Naive thymus-derived CD4-positive, alpha-beta T cell (primary cell): ENCODE measurements at regions not wholly inside any gene's neighbourhood (a gene's known extent, or its start where the extent isn't known, plus 50 kb on each side); places are given as distances from the start of the nearest gene placed in this dataset.

Experiments used
- ATAC-seq: fragments of 150-1000 bp; cut with Tn5 transposase; 2 replicates; pipeline ENCODE4 v1.10.0; 2021; ENCODE audit warnings: mild to moderate bottlenecking, moderate library complexity
- CTCF ChIA-PET: fragments of 350-600 bp; sonication (Branson Sonifier 250); formaldehyde crosslinking; loops from one replicate; lab custom pipeline; 2021; ENCODE audit warnings: antibody characterized with exemption; lab: Charles Lee
- POLR2A ChIA-PET: fragments of 350-600 bp; sonication (Branson Sonifier 250); formaldehyde crosslinking; loops from one replicate; lab custom pipeline; 2021; ENCODE audit warnings: antibody characterized with exemption, inconsistent platforms; lab: Charles Lee
- DNase-seq, 9 donors: peaks; one replicate each; pipeline versions ENCODE4 v3.0.0 to v3.0.0-alpha.2; 2020 to 2022; ENCODE audit warnings: mixed read lengths in 1 of 9
- H3K27ac ChIP-seq: one replicate; pipeline ENCODE4 v1.7.0; 2013; ENCODE audit warnings: mild to moderate bottlenecking, low read depth, low read length, moderate library complexity
- H3K27me3 ChIP-seq, 2 donors: one replicate each; pipeline ENCODE4 v1.7.0; 2013; ENCODE audit warnings: low read length in 2 of 2, mild to moderate bottlenecking in 2 of 2, moderate library complexity in 2 of 2; ENCODE audit not compliant: control insufficient read depth in 2 of 2, insufficient read depth in 2 of 2
- H3K36me3 ChIP-seq, 3 experiments: 1 replicate in 2 of 3; 2 replicates in 1 of 3; pipeline ENCODE4 v1.7.0; 2013; ENCODE audit warnings: low read length in 3 of 3, mild to moderate bottlenecking in 3 of 3, moderate library complexity in 1 of 3; ENCODE audit not compliant: insufficient read depth in 3 of 3, control insufficient read depth in 2 of 3
- H3K4me1 ChIP-seq, 2 donors: one replicate each; pipeline ENCODE4 v1.7.0; 2013; ENCODE audit warnings: low read length in 2 of 2, mild to moderate bottlenecking in 2 of 2, moderate library complexity in 1 of 2; ENCODE audit not compliant: control insufficient read depth in 2 of 2, insufficient read depth in 2 of 2
- H3K4me3 ChIP-seq: 2 replicates; pipeline ENCODE4 v1.7.0; 2013; ENCODE audit warnings: mild to moderate bottlenecking, low read length
- H3K9me3 ChIP-seq, 3 experiments: 1 replicate in 2 of 3; 2 replicates in 1 of 3; pipeline ENCODE4 v1.7.0; 2013; ENCODE audit warnings: low read length in 3 of 3; ENCODE audit not compliant: control insufficient read depth in 2 of 3
- H3K27ac Mint-ChIP-seq, 9 donors: one replicate each; pipeline ENCODE4 v1.8.0; 2020 to 2022; ENCODE audit warnings: mixed read lengths in 9 of 9, mild to moderate bottlenecking in 8 of 9, moderate library complexity in 5 of 9, inconsistent platforms in 2 of 9
- H3K27me3 Mint-ChIP-seq, 5 donors: one replicate each; pipeline ENCODE4 v1.8.0; 2021 to 2022; ENCODE audit warnings: mixed read lengths in 5 of 5, mild to moderate bottlenecking in 1 of 5
- H3K36me3 Mint-ChIP-seq, 5 donors: one replicate each; pipeline ENCODE4 v1.8.0; 2020 to 2022; ENCODE audit warnings: mixed read lengths in 5 of 5, mild to moderate bottlenecking in 3 of 5, inconsistent platforms in 1 of 5
- H3K4me1 Mint-ChIP-seq, 7 donors: one replicate each; pipeline ENCODE4 v1.8.0; 2020 to 2022; ENCODE audit warnings: mixed read lengths in 7 of 7, mild to moderate bottlenecking in 3 of 7, inconsistent platforms in 1 of 7
- H3K4me3 Mint-ChIP-seq, 10 donors: one replicate each; pipeline ENCODE4 v1.8.0; 2020 to 2022; ENCODE audit warnings: mild to moderate bottlenecking in 10 of 10, mixed read lengths in 10 of 10, moderate library complexity in 6 of 10, inconsistent platforms in 2 of 10
- H3K9me3 Mint-ChIP-seq, 11 donors: one replicate each; pipeline ENCODE4 v1.8.0; 2020 to 2022; ENCODE audit warnings: mixed read lengths in 11 of 11, mild to moderate bottlenecking in 4 of 11, inconsistent platforms in 1 of 11, moderate library complexity in 1 of 11
- intact Hi-C, 2 donors: fragments of 100-400 bp; cut with micrococcal nuclease; formaldehyde crosslinking; loops; one replicate each; pipeline ENCODE4 v1.15.1; 2023

- ATAC-seq (no peak), DNase-seq (no peak)
- no peak overlapping the region for H3K27ac Mint-ChIP-seq
- peaks cover 0 to 3% (median 0%) of the 10 kb centered on the region in 11 donors for H3K9me3 Mint-ChIP-seq
- Histone ChIP-seq H3K9me3 (no peaks in the 10 kb centered on the region), H3K27me3 (no peaks in the 10 kb centered on the region), H3K4me1 (no peaks in the 10 kb centered on the region), H3K4me3 (no peak overlapping the region), H3K36me3 (no peaks in the 10 kb centered on the region), H3K27ac (no peak overlapping the region)
- POLR2A ChIA-PET: no interaction called here
- no peaks in the 10 kb centered on the region for H3K36me3 Mint-ChIP-seq
- H3K27me3 Mint-ChIP-seq: peaks cover 13 to 28% (median 15%) of the 10 kb centered on the region in 5 donors
- intact Hi-C loops: no loop called here
- H3K4me3 Mint-ChIP-seq: no peak overlapping the region
- H3K4me1 Mint-ChIP-seq: no peaks in the 10 kb centered on the region
- CTCF ChIA-PET: no interaction called here
Observed at GRCh38 chr6:16925461-16925860, 164.2 kb upstream of the ATXN1 start.

GRCh38 chr6:16922282-16922681 lies 161.0 kb upstream of the ATXN1 start:
- no peaks in the 10 kb centered on the region for H3K36me3 ChIP-seq
- no peaks in the 10 kb centered on the region for H3K9me3 ChIP-seq
- DNase-seq (no peak), ATAC-seq (no peak)
- ChIA-PET CTCF (no interaction called here), POLR2A (no interaction called here)
- Mint-ChIP-seq H3K27ac (no peak overlapping the region), H3K36me3 (no peaks in the 10 kb centered on the region), H3K9me3 (peaks cover 0 to 3% (median 0%) of the 10 kb centered on the region in 11 donors), H3K27me3 (peaks cover 9 to 33% (median 21%) of the 10 kb centered on the region in 5 donors), H3K4me3 (no peak overlapping the region), H3K4me1 (no peaks in the 10 kb centered on the region)
- H3K27ac ChIP-seq: no peak overlapping the region
- no peak overlapping the region for H3K4me3 ChIP-seq
- H3K4me1 ChIP-seq: no peaks in the 10 kb centered on the region
- intact Hi-C loops: no loop called here
- H3K27me3 ChIP-seq: no peaks in the 10 kb centered on the region

- H3K4me3 ChIP-seq: no peak overlapping the region
- Mint-ChIP-seq H3K9me3 (peaks cover 0 to 3% (median 0%) of the 10 kb centered on the region in 11 donors), H3K4me3 (no peak overlapping the region), H3K36me3 (no peaks in the 10 kb centered on the region), H3K27ac (no peak overlapping the region), H3K4me1 (no peaks in the 10 kb centered on the region), H3K27me3 (peaks cover 9 to 35% (median 19%) of the 10 kb centered on the region in 5 donors)
- no peak for ATAC-seq
- H3K4me1 ChIP-seq: no peaks in the 10 kb centered on the region
- ChIA-PET POLR2A (no interaction called here), CTCF (no interaction called here)
- intact Hi-C loops: no loop called here
- H3K27ac ChIP-seq: no peak overlapping the region
- no peaks in the 10 kb centered on the region for H3K9me3 ChIP-seq
- H3K36me3 ChIP-seq: no peaks in the 10 kb centered on the region
- DNase-seq: no peak
- H3K27me3 ChIP-seq: no peaks in the 10 kb centered on the region
Observed at GRCh38 chr6:16921399-16922110, 160.3 kb upstream of the ATXN1 start.

GRCh38 chr6:16918586-16918985 lies 157.3 kb upstream of the ATXN1 start:
- peaks cover 9 to 27% (median 19%) of the 10 kb centered on the region in 5 donors for H3K27me3 Mint-ChIP-seq
- Histone ChIP-seq H3K27me3 (no peaks in the 10 kb centered on the region), H3K36me3 (no peaks in the 10 kb centered on the region), H3K4me3 (no peak overlapping the region), H3K4me1 (no peaks in the 10 kb centered on the region), H3K9me3 (no peaks in the 10 kb centered on the region), H3K27ac (no peak overlapping the region)
- H3K4me3 Mint-ChIP-seq: no peak overlapping the region
- no peak overlapping the region for H3K27ac Mint-ChIP-seq
- POLR2A ChIA-PET: no interaction called here
- intact Hi-C loops: no loop called here
- no peaks in the 10 kb centered on the region for H3K4me1 Mint-ChIP-seq
- H3K9me3 Mint-ChIP-seq: peaks cover 0 to 14% (median 5%) of the 10 kb centered on the region in 11 donors
- CTCF ChIA-PET: no interaction called here
- ATAC-seq: no peak
- peaks cover 0 to 1% (median 0%) of the 10 kb centered on the region in 5 donors for H3K36me3 Mint-ChIP-seq
- no peak for DNase-seq

GRCh38 chr6:16914184-16914583 lies 152.9 kb upstream of the ATXN1 start:
- ATAC-seq (no peak), DNase-seq (no peak)
- H3K36me3 Mint-ChIP-seq: peaks cover 0 to 4% (median 0%) of the 10 kb centered on the region in 5 donors
- peaks cover 3 to 42% (median 15%) of the 10 kb centered on the region in 11 donors for H3K9me3 Mint-ChIP-seq
- H3K4me3 Mint-ChIP-seq: no peak overlapping the region
- Histone ChIP-seq H3K4me3 (no peak overlapping the region), H3K27me3 (no peaks in the 10 kb centered on the region), H3K4me1 (no peaks in the 10 kb centered on the region), H3K36me3 (no peaks in the 10 kb centered on the region), H3K27ac (no peak overlapping the region), H3K9me3 (peaks cover 0 to 5% (median 0%) of the 10 kb centered on the region in 3 experiments)
- CTCF ChIA-PET: no interaction called here
- peaks cover 2 to 16% (median 13%) of the 10 kb centered on the region in 5 donors for H3K27me3 Mint-ChIP-seq
- no peak overlapping the region for H3K27ac Mint-ChIP-seq
- peaks cover 0 to 2% (median 0%) of the 10 kb centered on the region in 7 donors for H3K4me1 Mint-ChIP-seq
- POLR2A ChIA-PET: no interaction called here
- intact Hi-C loops: no loop called here

GRCh38 chr6:16912756-16913155 lies 151.5 kb upstream of the ATXN1 start:
- peaks cover 0 to 2% of the 10 kb centered on the region in 2 donors for H3K27me3 ChIP-seq
- no peak overlapping the region for H3K27ac ChIP-seq
- H3K4me1 ChIP-seq: no peaks in the 10 kb centered on the region
- Mint-ChIP-seq H3K27ac (no peak overlapping the region), H3K4me3 (no peak overlapping the region), H3K9me3 (peaks cover 3 to 42% (median 15%) of the 10 kb centered on the region in 11 donors), H3K4me1 (peaks cover 0 to 2% (median 0%) of the 10 kb centered on the region in 7 donors), H3K36me3 (peaks cover 0 to 4% (median 0%) of the 10 kb centered on the region in 5 donors), H3K27me3 (peaks cover 0 to 24% (median 12%) of the 10 kb centered on the region in 5 donors)
- POLR2A ChIA-PET: no interaction called here
- CTCF ChIA-PET: no interaction called here
- intact Hi-C loops: no loop called here
- H3K9me3 ChIP-seq: peaks cover 0 to 5% (median 0%) of the 10 kb centered on the region in 3 experiments
- no peaks in the 10 kb centered on the region for H3K36me3 ChIP-seq
- ATAC-seq (no peak), DNase-seq (no peak)
- no peak overlapping the region for H3K4me3 ChIP-seq

GRCh38 chr6:16911088-16911487 lies 149.8 kb upstream of the ATXN1 start:
- POLR2A ChIA-PET: interaction anchor here (0.6 kb wide), 1 partner anchor 890 kb away, joined by 3 read pairs; no protein-coding TSS in a partner anchor
- Histone ChIP-seq H3K36me3 (no peaks in the 10 kb centered on the region), H3K27ac (no peak overlapping the region), H3K9me3 (peaks cover 0 to 5% (median 0%) of the 10 kb centered on the region in 3 experiments), H3K4me3 (no peak overlapping the region), H3K4me1 (no peaks in the 10 kb centered on the region), H3K27me3 (peaks cover 0 to 3% of the 10 kb centered on the region in 2 donors)
- no peak overlapping the region for H3K27ac Mint-ChIP-seq
- DNase-seq (no peak), ATAC-seq (no peak)
- H3K27me3 Mint-ChIP-seq: peaks cover 8 to 24% (median 17%) of the 10 kb centered on the region in 5 donors
- H3K4me1 Mint-ChIP-seq: peaks cover 0 to 2% (median 0%) of the 10 kb centered on the region in 7 donors
- peaks cover 0 to 4% (median 0%) of the 10 kb centered on the region in 5 donors for H3K36me3 Mint-ChIP-seq
- no peak overlapping the region for H3K4me3 Mint-ChIP-seq
- CTCF ChIA-PET: no interaction called here
- peaks cover 3 to 42% (median 15%) of the 10 kb centered on the region in 11 donors for H3K9me3 Mint-ChIP-seq
- intact Hi-C loops: no loop called here
